Midbrain (tissue), 1 donor: ENCODE measurements at regions not wholly inside any gene's neighbourhood (a gene's known extent, or its start where the extent isn't known, plus 50 kb on each side); places are given as distances from the start of the nearest gene placed in this dataset.

Source experiments
- DNase-seq: peaks from one replicate; lab custom pipeline; 2025; lab: John Stamatoyannopoulos, UW

GRCh38 chr12:13680916-13681315 lies 300.5 kb downstream of the GRIN2B start:
- no peak for DNase-seq

- no peak for DNase-seq
These were observed 304.5 kb downstream of the GRIN2B start for GRCh38 chr12:13676880-13677279.

DNA sequence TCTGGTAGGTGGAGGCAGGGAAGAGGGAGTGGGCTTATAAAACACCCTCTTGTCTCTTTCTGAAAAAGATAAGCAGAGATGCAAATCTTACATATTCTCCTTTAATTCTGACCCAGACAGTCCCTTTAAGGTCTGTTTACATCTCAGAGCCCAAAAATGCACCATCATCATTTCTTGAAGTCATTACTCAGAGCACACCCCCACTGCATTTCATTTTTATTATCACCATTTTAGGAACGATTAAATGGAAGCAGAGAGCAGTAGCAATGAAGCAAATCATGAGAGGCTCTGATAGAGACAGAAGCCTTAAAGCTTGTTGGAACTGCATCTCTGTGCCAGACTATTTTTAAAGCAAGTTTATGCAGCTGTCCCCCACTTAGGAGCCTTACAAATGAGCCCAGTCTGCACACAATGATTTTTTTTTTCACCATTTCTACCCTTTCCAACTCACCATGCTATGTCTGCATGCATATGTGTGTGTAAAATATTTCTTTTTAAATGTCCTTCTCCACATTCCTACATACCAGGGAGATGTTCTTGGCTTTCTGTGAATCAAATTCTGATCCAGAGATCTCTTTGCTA lies 311.0 kb downstream of the GRIN2B start:
- no peak for DNase-seq

DNA sequence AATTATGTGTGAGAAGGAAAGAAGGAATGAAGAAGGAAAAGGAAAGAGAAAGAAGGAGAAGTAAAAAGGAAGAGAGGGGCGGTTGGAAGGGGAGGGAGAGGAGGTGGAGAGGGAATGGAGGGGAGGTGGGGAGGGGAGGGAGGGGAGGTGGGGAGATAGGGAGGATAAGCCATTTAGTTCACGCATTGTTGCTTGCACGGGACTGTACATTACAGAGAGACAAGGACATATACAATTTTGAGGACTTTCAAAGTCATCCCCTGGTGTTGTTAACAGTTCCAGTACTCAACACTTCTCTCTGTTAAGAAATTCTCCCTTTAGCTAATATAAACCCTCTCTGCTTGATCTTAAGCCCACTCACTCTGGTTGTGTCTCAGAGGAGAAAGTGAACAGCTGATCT lies 312.5 kb downstream of the GRIN2B start:
- no peak for DNase-seq

DNA sequence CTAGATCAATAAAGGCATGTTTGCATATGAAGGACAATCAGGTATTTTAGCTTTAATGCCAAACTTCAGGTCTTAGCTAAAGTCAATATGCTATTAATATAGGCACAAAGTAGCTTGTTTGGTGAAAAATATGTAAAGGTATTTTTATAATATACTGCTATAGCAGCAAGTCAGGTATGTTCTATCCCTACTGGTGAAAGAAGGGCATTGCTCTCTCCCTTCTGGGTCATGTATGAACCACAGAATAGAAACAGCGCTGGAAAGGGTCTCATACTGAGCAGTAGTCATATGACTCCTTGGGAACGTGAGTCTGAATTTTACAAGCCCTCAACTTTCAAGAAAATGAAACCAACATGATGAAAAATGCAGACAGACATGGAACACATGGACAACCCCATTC lies 314.6 kb downstream of the GRIN2B start:
- no peak for DNase-seq

DNA sequence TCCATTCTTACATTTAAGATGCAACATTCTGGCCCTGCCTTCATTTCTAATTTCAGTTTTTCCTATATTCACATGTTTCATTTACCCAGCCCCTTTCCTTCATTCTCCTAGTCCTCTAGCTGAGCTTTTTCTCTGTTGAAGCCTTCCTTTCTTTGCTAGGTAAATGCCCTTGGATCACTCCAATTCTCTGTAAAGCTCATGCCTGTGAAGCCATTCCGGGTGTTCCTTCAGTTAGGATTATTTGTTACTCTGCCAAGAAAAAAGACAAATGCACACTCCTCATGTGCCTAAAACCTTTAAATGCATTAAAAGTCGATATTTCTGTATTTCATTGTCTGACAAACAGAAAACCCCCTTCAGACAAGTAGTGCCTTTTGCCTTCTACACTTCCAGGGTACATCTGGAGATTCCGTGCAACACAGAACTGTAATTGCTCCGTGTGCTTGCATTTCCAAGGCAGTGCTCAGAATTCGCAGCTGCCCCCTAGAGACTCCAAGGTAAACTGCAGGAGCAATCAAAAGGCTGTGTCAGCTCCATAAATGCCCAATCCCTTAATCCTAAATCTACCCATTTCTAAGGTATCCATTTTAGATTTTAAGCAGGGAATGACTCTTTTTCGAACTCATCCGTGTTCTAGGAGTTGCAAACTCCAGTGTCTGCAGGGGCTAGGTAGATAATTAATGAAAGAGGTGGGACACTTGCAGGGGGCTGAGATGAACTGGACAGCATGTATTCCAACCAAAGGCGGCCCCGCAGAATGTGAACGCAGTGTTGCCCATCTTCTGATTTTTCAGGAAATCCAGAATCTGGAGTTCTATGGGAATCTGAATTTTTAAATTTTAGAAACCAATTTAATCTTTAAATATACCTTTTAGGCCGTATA lies 320.2 kb downstream of the GRIN2B start:
- DNase-seq: peak; percentile 71

DNA sequence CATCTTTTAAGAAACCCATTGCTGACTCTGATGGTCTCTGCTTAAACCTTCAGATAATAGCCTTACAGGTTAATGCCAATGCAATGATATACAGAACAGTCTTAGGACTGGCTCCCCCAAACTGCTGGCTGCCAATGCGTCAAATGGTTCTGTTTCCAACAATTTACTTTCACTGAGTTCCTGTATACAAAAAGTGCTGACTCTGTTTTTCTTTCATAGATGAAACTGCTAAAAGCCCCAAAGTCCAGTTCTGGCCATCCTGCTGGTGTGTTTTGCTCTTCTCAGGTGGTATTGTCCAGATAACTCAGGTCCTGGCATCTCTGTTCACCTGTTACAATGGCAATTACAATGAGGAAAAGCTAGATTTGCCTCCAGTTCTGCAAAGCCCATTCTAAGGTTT lies 326.9 kb downstream of the GRIN2B start:
- DNase-seq: no peak

DNA sequence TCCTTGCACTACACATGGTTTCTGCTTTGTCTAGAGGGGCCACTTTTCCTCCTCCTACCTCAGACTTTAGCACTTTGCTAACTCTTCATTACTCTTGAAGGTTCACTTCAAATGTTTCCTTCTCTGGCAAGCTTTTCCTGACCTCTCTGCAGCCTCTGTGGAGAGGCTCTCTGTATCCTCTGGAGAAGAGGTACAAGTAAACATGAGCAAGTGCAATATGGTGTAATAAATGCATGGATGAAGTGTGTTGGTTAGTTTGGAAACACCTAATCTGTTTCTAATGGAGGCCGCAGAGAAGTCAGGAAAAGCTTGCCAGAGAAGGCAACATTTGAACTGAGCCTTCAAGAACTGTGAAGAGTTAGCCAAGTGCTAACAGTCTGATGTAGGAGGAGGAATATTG lies 329.3 kb downstream of the GRIN2B start:
- DNase-seq: no peak

DNA sequence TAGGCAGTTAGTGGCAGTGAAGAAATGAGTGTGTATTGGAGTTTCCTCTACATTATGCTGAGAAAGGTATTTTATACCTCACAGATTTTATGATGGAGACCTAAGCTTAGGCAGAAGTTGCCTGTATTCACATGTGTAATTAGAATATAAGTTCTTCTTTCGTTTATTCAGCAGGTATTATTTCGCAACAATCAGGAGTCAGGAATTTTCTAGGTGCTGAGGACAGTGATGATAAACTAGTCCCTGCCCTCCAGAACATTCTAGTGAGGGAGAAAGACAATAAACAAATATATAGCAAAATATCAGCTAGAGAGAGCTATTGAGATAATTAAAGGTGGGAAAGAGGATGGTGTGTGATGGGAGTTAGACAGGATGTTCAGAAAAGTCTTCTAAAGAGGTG lies 345.7 kb downstream of the GRIN2B start:
- no peak for DNase-seq

GRCh38 chr12:13631873-13632272 lies 349.5 kb downstream of the GRIN2B start:
- DNase-seq: peak; percentile 57

DNA sequence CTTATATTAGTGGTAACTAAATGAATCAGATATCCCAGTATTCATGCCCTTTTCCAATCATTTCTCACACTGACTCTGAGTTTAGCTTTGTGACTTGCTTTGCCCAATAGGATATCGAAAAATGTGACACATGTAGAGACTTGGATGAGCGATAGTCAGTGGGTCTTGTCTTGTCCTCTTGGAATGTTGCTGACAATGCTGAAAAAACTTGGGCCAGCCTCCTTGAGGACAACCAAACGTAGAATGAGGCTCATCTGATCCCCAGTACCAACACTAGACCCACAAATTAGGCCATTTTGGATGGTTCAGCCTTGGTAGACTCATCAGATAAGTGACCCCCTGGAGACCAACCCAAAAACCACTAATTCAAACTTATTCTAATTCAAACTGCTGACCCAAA lies 351.0 kb downstream of the GRIN2B start:
- no peak for DNase-seq

- no peak for DNase-seq
These were observed 353.3 kb downstream of the GRIN2B start for GRCh38 chr12:13628067-13628466.

DNA sequence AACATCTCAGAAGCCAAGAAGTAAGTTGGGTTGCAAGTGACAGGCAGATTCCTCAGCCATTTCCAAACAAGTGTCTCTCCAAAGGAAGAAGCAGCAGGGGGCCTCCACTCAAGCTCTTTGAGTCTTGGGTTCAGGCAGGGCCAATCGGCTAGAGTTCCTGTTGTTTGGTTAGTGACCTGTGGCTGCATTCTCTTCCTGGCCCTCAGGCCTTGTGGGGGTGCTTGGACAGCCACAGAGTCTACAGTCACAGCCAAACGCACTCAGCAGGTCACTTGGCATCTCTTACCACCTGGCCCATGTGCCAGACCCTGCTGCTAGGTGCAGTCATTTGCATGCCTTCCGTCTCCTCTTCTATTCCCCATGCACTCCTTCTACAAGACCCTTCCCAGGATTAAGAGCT lies 353.9 kb downstream of the GRIN2B start:
- no peak for DNase-seq

DNA sequence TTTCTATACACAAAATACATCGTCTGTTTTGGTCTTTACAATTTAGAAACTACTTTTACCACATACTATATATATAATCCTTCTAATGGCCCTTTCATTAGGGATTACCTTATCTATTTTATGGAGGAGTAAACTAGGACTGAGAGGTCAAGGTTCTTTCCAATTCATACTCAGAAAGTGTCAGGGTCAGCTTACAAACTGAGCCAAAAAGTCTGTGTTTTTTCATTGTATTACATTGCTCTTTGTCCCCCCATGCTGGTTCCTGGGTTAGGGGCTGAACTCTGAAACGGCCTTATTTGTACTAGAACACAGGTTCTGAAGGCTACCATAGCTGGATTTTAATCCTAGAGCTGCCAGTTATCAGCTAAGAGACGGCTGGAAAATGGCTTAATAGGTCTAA lies 368.1 kb downstream of the GRIN2B start:
- DNase-seq: no peak

- DNase-seq: no peak
These were observed 371.3 kb downstream of the GRIN2B start for GRCh38 chr12:13609894-13610679.

DNA sequence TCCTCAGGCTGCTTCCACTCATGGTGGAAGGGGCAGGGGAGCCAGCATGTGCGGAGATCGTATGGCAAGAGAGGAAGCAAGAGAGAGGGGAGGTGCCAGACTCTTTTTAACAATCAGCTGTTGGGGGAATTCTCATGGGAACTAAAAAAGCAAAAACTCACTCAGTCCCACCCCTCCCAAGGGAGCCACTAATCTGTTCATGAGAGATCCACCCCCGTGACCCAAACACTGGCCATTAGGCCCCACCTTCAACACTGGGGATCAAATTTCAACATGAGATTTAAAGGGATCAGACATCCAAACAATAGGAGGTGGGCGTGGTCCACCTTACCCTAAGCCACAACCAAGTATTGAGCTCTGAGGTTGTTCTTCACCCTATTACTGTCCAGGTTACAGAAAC lies 375.1 kb downstream of the GRIN2B start:
- DNase-seq: no peak

DNA sequence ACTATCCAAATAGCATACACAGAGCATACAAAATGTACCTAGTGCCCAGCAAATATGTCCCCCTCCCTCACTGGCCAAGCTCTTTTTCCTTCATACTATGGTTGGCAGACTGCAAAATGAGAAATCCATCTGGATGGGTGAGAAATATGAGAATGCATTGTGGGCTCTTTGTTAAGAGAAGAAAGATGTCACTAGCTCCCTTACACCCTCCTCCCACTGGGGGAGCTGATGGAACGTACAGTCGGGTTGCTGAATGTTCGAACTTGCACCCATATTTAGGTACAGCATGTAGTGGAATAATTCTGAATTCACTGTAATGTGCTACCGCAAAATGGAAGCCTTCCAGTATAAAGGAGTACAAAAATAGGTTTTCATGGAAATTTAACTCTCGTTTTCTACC lies 377.4 kb downstream of the GRIN2B start:
- no peak for DNase-seq

DNA sequence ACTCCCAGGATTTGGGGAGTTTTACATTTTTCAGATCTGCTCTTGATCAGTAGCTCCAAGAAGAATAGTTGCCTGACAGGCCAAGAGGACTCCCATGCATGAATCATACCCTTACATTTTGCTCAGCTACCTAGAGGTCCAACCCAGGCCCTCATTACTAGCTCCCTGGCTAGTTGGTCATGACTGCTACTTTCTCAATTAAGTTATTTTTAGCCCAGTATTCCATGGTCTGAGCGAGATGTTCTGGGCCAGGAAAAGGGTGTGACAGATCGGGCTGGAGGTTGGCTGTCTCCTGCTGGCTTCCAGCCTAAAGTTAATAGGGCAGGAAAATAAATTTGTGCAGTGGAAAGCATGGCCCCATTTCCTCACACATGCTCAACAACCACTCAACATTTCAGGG lies 379.2 kb downstream of the GRIN2B start:
- DNase-seq: no peak

DNA sequence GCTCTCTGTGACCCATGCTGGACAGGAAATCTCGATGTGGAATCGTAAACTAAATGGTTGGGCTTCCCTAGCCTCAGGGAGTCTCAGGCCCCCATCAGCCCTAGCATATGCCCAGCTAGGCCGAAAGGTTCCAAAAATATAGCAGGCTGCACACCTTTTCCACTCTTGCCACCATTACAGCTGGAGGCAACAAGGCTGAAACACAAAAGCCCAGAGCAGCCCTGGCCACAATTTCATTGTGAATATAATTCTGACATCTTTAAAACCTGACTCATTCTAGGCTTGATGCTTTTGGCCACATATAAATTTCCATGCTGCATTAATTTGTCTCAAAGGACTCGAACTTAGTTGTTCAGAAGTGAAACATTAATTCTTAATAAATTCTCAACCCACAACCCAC lies 382.2 kb downstream of the GRIN2B start:
- no peak for DNase-seq

DNA sequence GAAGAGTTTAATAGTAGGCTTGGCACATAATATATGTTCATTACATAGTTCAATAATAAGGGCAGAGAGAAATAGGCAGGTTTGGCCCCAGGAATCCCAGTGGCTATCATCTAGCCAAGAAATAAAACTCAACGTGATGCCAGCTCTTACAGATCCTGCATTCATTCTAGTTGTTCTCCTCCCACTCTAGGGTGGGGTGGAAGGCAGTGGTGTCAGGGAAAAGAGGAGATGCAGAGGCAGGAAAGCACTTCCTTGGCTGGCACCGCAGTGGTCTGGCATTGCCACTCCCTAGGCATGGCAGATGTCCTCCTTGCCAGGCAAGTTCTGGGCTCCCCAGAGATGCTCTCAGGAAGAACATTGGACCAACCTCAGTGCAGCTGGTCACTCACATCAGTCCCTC lies 383.6 kb downstream of the GRIN2B start:
- no peak for DNase-seq

DNA sequence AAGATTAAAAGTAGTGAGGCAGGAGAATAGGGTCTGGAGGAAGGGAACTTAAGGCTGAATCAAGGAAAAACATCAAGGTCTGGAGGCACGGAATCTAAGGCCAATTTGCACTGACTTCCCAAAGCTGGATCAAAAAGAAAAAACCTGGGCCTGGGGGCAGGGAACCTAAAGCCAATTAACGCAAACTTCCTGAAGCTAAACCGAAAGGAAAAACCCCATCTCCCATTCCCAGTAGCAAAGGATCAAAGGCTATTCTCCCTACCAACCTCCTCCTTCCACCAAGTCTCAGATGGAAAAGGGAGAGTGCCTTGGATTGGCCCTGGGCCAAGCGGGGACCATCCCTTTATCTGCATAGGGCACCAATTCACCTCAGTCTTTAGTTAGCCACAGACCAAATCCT lies 384.2 kb downstream of the GRIN2B start:
- no peak for DNase-seq

GRCh38 chr12:13596714-13597113 lies 384.7 kb downstream of the GRIN2B start:
- no peak for DNase-seq
